H1 (cell line): ENCODE measurements at regions not wholly inside any gene's neighbourhood (a gene's known extent, or its start where the extent isn't known, plus 50 kb on each side); places are given as distances from the start of the nearest gene placed in this dataset.

Source experiments
- CHD1 ChIP-seq: IDR thresholded peaks from 2 replicates; pipeline ENCODE4 v1.6.1; 2012; ENCODE audit warnings: low read depth, low read length, improper control_type of control experiment
- CREB1 ChIP-seq: IDR thresholded peaks from 2 replicates; pipeline ENCODE4 v1.6.1; 2012; ENCODE audit warnings: inconsistent platforms
- KDM5A ChIP-seq: fragments of 200-600 bp; IDR thresholded peaks from 2 replicates; pipeline ENCODE4 v1.7.1; 2012; ENCODE audit warnings: mild to moderate bottlenecking, low read length, inconsistent platforms, mixed read lengths

GRCh38 chr3:101163554-101163953 is 156.8 kb downstream of the IMPG2 start (continued):
- TF ChIP-seq CREB1: no peak
- no peak for TF ChIP-seq CHD1
- TF ChIP-seq KDM5A: no peak
- TF ChIP-seq, all 59 proteins: peak for 0
